ENCODE measurements at regions not wholly inside any gene's neighbourhood (a gene's known extent, or its start where the extent isn't known, plus 50 kb on each side); places are given as distances from the start of the nearest gene placed in this dataset.

DNA sequence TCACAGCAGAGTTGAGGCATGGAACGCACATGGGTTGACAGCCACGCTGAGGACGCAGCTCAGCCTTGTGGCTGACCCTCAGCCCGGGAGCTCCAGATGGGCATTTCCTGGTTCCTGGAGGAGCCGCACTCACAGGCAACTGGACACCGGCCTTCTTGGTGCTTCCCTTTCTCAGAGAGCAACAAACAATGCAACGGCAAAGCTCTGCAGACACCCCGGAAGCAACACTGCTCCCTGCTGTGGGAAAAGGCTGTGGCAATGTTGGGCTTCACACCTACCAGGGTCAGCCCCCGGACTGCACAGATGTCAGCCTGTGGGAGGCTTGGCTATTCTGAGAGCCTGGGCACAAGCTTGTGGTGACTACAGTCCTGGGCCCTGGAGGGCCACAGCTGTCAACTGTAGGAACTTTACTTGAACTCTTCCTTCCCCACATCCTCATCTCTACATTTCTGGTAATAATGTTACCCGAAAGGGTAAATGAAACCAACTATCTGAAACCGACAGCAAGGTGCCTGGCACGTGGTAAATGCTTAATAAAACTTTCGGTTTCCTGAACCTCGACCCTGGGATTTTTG, 597.5 kb upstream of the MKI67 start:
- no peak for DNase-seq (ENCODE audit: low spot score)
- no peak for ATAC-seq

GRCh38 chr10:128725531-128725930, 599.3 kb upstream of the MKI67 start:
- ATAC-seq (no peak), DNase-seq (ENCODE audit: low spot score) (no peak)

- DNase-seq (ENCODE audit: low spot score) (no peak), ATAC-seq (no peak)
These were observed 600.9 kb upstream of the MKI67 start for GRCh38 chr10:128727114-128727513.

GRCh38 chr10:128729910-128730420, 603.7 kb upstream of the MKI67 start:
- DNase-seq (ENCODE audit: low spot score) = no peak
- no peak for ATAC-seq

DNA sequence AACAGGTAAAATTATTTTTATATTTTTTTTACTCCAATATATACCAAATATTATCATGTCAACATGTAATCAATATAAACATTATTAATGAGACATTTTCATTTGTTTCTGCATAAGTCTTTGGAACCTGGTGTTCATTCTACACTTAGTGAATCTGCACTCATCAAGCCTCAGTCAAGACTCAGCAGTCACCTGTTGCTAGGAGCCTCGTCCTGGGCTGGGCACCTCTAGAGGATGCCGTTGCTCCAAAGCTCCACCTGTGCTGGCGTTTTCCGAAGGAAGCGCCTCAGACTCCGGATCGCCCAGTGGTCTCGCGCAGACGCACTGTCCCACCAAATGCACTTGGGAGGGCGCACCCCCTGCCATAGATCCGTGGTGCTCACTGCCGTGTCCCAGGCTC, 604.7 kb upstream of the MKI67 start:
- DNase-seq (ENCODE audit: low spot score) (no peak), ATAC-seq (no peak)

- DNase-seq (ENCODE audit: low spot score) (no peak), ATAC-seq (no peak)
These were observed 607.9 kb upstream of the MKI67 start for GRCh38 chr10:128734161-128734560.

DNA sequence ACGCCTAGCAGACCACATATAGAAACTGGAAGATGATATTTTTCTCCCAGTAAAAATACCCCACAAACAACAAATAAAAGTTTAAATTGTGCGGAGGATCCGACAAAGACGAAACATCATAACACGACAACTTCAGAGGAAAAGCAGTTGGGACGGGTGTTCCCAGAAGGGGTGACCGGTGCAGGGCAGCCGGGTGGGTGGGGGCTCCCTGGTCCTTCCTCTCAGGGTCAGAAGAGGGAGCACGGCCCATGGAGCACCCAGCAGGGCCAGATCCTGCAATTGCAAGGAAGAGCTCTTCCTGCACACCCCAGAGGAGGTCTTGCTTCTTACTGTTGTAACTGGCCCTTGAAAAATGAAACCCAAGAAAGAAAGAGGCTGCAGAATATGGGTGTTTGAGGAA, 608.5 kb upstream of the MKI67 start:
- no peak for DNase-seq (ENCODE audit: low spot score)
- no peak for ATAC-seq

GRCh38 chr10:128735996-128736395, 609.8 kb upstream of the MKI67 start:
- DNase-seq (ENCODE audit: low spot score) (no peak), ATAC-seq (no peak)

DNA sequence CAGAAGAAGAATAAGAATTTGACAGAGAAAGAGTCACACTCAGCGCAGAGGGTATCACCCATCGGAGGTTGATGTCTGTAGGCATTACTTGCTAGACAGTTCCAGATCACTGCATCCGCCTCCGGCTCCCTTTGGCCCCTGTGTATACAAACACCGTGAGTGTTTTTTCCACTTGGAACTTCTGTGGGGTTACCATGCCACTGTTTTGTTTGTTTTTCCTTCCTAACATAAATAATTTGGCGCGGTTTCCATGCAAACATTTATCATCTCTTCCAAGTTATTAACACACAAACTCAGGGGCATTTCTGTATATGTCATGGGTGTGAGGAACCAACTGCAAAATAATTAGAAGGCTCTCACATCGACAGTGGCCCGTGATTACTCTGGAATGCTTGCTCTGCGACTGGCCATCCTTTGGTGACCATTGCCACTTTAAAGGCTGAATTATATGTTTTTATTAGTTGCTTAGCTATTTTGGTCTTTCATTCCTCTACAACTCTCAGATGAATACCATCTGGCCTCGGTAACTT, 612.2 kb upstream of the MKI67 start:
- ATAC-seq = no peak
- DNase-seq (ENCODE audit: low spot score) = no peak

DNA sequence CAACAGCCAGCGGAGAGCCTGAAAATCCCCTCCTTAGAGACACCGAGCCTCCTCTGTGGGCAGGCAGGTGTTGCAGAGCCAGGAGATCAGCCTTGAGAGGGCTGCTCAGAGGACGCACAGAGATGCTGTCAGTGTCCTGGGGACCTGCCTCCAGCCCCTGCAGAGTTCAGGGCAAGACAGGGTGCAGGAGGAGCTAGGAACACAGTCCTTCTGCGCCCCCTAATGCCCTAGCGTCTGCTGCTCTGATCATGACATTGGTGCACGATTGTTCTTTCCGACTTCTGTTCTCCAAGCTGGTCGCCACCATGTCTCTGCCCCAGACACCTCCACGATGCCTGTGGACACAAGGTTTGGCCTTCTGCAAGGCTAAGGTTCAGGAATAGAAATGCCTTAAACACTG, 613.7 kb upstream of the MKI67 start:
- ATAC-seq (no peak), DNase-seq (ENCODE audit: low spot score) (no peak)

GRCh38 chr10:128741180-128741579, 615.0 kb upstream of the MKI67 start:
- DNase-seq (ENCODE audit: low spot score) = no peak
- ATAC-seq = no peak

GRCh38 chr10:128741680-128742079, 615.5 kb upstream of the MKI67 start:
- ATAC-seq = no peak

DNA sequence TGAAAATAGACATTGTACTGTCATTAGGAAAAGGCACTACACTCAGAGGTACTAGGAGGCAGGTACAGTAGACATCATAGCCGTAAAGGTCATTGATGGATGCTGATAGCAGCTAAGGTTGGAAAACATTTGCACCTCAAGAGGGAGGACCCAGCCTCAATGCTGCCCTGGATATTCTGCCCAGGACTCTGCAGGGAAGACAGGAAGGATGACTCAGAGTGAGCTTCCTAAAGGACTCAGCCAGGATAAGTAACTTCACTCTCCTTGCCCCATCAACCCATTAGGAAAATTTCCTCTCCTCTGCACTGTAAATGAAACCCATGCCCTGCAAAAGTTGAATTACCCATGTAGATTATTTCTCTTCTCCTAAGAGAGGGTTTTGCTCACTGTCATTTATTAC, 617.9 kb upstream of the MKI67 start:
- DNase-seq (ENCODE audit: low spot score) = no peak
- no peak for ATAC-seq

More at GRCh38 chr10:128741680-128742079, 615.5 kb upstream of the MKI67 start:
- no peak for DNase-seq (ENCODE audit: low spot score)

DNA sequence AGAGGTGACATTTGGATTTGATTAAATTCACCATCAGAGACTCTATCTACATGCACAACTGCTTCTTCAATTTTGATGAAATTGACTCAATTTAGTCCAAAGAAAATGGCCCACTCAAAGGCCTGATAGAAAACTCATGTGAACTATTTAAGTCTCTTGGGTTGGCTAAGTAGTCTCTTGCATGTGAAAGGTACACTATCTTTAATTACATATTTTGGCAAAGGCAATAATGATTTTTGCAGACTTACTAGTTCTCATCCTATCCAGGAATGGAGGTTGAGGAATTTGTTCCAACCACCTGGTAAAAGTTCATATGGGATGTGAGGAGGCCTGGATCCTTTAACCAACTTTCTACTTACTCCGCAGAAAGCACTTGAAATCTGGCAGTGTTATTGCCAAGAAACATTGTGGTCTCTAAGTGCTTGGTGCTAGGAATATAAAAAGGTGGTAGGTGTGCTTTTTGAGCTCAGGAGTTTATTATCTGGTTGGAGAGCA, 618.6 kb upstream of the MKI67 start:
- DNase-seq (ENCODE audit: low spot score) = no peak
- ATAC-seq = no peak

GRCh38 chr10:128747582-128748346, 621.5 kb upstream of the MKI67 start:
- ATAC-seq = no peak
- DNase-seq (ENCODE audit: low spot score) = no peak

- ATAC-seq (no peak), DNase-seq (ENCODE audit: low spot score) (no peak)
These were observed 625.1 kb upstream of the MKI67 start for GRCh38 chr10:128751284-128751683.

DNA sequence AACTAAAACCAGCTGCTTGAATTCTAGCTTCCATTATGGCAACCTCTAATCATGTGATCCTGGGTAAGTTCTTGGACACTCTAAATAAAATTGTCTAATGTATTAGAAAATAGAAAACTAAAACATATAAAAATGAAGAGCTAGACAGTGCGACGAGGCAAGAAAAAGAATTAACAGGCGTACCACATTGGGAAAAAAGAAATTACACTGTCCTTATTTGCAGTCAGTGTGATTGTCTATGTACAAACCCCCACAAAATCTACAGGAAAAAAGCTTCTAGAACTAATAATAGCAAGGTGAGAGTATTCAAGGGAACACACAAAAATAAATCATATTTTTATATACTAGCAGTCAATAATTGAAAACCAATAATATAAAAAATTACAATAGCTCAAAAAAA, 625.6 kb upstream of the MKI67 start:
- no peak for ATAC-seq
- no peak for DNase-seq (ENCODE audit: low spot score)

- ATAC-seq = no peak
- DNase-seq (ENCODE audit: low spot score) = no peak
These were observed 633.0 kb upstream of the MKI67 start for GRCh38 chr10:128759174-128759573.

DNA sequence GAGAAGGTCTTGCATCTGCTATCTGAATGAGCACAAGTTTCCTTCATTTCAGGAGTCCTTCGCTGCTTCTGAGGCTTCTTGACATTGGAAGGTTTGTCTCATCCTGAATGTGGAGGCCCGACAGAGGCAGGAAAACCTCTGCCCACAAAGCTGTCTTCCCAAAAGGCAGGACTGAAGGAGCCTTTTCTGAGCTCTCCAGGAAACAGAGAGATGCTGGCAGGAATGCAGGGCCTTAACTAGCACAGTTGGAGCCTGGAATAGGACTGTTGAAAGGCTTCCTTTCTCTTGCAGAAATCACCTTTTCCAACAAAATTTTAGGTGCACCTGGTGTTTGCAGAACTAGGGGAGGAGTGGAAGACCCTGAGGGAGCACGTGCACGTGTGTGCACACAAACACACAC, 637.4 kb upstream of the MKI67 start:
- ATAC-seq (no peak), DNase-seq (ENCODE audit: low spot score) (no peak)

DNA sequence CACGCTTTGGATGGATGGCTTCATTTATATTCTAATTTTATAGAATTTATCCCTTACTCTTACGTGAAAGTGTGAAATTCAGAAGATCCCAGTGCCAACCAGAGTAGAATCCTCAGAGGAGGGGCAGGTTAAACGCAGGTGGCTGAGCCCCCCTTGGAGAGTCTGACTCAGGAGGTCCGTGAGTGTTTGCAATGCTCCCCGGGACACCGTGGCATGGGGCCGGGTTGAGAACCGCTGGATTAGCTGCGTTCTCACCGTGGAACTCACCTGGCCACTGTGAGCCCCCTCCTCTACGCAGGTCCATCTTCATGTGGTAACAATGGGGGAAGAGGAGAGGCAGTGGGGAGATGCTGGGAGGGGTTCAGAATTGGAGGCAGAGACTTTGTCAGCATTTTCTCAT, 638.0 kb upstream of the MKI67 start:
- no peak for DNase-seq (ENCODE audit: low spot score)
- ATAC-seq = no peak

GRCh38 chr10:128766915-128767314, 640.7 kb upstream of the MKI67 start:
- DNase-seq (ENCODE audit: low spot score) (no peak), ATAC-seq (no peak)

- ATAC-seq = no peak
- no peak for DNase-seq (ENCODE audit: low spot score)
These were observed 648.8 kb upstream of the MKI67 start for GRCh38 chr10:128774979-128775378.
